ENCODE measurements at regions not wholly inside any gene's neighbourhood (a gene's known extent, or its start where the extent isn't known, plus 50 kb on each side); places are given as distances from the start of the nearest gene placed in this dataset.
A peak's percentile ranks its signal among the peaks of the same experiment; 100 is the strongest.
"Not testable (repeated sequence)": the region's sequence is repeated elsewhere in the genome, so short reads cannot be mapped to it uniquely, and the experiment has no call there.

DNA sequence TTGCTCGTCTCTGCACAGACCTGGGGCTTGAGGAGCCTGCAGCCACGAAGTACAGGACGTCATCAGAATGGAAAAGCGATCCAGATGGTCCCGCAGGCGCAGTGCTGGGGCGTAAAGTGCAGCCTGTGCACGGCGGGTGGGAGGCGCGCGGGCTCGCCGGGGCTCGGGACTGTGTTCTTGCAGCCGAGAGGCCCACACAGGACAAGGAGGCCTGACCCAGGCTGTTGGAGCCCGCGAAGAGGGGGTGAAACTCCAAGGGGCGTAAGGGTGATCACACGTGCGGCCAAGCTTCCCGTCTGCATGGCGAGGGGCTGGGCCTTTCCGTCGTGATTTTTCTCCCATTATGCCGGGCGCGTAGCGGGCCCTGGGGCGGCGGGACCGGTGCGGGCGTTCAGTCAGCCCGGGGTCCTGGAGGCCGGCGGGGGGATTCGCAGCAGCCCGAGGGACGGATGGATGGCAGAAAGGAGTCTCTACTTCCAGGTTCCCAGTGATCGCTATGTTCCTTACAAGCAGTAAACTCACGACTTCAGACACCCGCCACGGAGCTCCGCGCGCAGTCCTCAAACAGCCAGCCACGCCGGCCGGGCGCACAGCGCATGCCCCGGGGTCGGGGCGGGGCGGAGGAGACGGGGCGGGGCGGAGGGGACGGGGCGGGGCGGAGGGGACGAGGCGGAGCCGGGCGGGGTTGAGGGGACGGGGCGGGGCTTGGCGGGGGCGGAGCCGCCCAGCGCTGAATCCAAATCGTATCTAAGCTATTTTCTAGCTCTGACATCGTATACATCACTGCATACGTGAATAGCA lies 141.0 kb upstream of the KCNJ18 start:
- DNase-seq (ENCODE audit: extremely low spot score in 2 of 2): no peak
- Histone ChIP-seq H3K36me3 (no peaks in the 10 kb centered on the region), H3K27ac (peak overlapping the region; percentile 78), H3K4me1 (peaks cover 24% of the 10 kb centered on the region), H3K27me3 (no peaks in the 10 kb centered on the region), H3K9me3 (no peaks in the 10 kb centered on the region), H3K4me3 (peak overlapping the region; percentile 67 to 87)
- intact Hi-C loops (cut with DNase I): loop anchor here (5.0 kb wide), 1 partner anchor 54 kb away; no protein-coding TSS in a partner anchor
- TF ChIP-seq CTCF (IDR thresholded peaks at IDR 0.05): no peak
- peak in 1 of 2 donors; percentile 93 for TF ChIP-seq POLR2AphosphoS5 (IDR thresholded peaks at IDR 0.05; ENCODE audit: insufficient read depth in 1 of 2, low read depth in 1 of 2)
- peak in 1 of 2 donors; percentile 65 for TF ChIP-seq POLR2A (IDR thresholded peaks at IDR 0.05)

- H3K27me3 ChIP-seq; H3K9me3 ChIP-seq; intact Hi-C loops (cut with DNase I); H3K36me3 ChIP-seq; H3K4me3 ChIP-seq; H3K27ac ChIP-seq; DNase-seq (ENCODE audit: extremely low spot score in 2 of 2); H3K4me1 ChIP-seq: not testable (repeated sequence)
Observed at GRCh38 chr17:21558921-21559320, 133.4 kb upstream of the KCNJ18 start.

DNA sequence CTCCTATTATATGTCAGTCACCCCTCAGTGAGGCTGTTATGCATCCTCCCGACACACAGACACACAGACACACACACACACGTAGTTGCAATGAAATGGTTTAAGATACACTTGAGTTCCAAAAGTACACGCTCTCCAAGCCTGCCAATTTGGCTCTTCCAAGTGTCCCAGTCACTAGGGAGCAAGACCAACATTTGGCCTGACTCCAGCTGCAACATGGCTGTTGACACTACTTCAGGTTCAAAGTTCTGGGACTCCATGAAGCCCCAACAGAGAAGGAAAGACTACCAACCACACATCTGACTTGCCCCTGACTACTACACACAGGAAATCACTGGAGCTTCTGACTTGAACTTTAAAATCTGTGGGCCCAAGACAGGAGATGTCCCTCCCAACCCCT lies 128.1 kb upstream of the KCNJ18 start:
- no peak for DNase-seq (ENCODE audit: extremely low spot score in 2 of 2)
- Histone ChIP-seq H3K36me3 (no peaks in the 10 kb centered on the region), H3K27ac (no peak overlapping the region), H3K4me3 (no peak overlapping the region), H3K9me3 (no peaks in the 10 kb centered on the region), H3K4me1 (no peaks in the 10 kb centered on the region), H3K27me3 (no peaks in the 10 kb centered on the region)
- TF ChIP-seq POLR2AphosphoS5 (IDR thresholded peaks at IDR 0.05; ENCODE audit: insufficient read depth in 1 of 2, low read depth in 1 of 2) (no peak), POLR2A (IDR thresholded peaks at IDR 0.05) (no peak), CTCF (IDR thresholded peaks at IDR 0.05) (no peak)
- intact Hi-C loops (cut with DNase I): no loop called here

DNA sequence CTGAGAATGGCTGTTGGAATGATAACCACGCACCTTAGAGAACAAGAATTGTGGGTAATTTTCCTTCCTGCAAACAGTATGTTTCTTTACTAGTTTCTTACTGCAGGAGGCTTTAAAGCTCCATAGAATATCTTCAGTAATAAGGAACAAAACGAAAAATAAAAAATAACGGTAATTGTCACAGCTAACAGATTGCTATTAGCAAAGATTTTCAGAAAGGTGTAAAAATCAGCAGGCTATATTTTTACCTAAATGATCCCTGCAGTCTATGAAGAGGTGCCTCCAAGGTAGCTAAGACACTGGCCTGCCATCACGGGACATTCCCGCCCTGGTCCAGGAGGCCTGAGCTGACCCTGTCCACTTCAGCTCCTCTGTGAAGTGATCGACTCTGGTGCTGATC lies 127.6 kb upstream of the KCNJ18 start:
- H3K9me3 ChIP-seq; H3K27me3 ChIP-seq; H3K36me3 ChIP-seq; H3K27ac ChIP-seq; DNase-seq (ENCODE audit: extremely low spot score in 2 of 2); intact Hi-C loops (cut with DNase I); H3K4me3 ChIP-seq; H3K4me1 ChIP-seq: not testable (repeated sequence)

GRCh38 chr17:21570427-21570826 lies 121.9 kb upstream of the KCNJ18 start:
- H3K27me3 ChIP-seq; intact Hi-C loops (cut with DNase I); H3K27ac ChIP-seq; H3K9me3 ChIP-seq; DNase-seq (ENCODE audit: extremely low spot score in 2 of 2); H3K4me3 ChIP-seq; H3K36me3 ChIP-seq; H3K4me1 ChIP-seq: not testable (repeated sequence)

GRCh38 chr17:21572148-21572547 lies 120.2 kb upstream of the KCNJ18 start:
- intact Hi-C loops (cut with DNase I); H3K9me3 ChIP-seq: not testable (repeated sequence)

GRCh38 chr17:21573271-21573960 lies 118.9 kb upstream of the KCNJ18 start:
- H3K9me3 ChIP-seq; H3K36me3 ChIP-seq; DNase-seq (ENCODE audit: extremely low spot score in 2 of 2); H3K4me1 ChIP-seq; H3K27ac ChIP-seq; intact Hi-C loops (cut with DNase I); H3K27me3 ChIP-seq: not testable (repeated sequence)
- peak overlapping the region; percentile 37 to 46 for H3K4me3 ChIP-seq

More at GRCh38 chr17:21572148-21572547, 120.2 kb upstream of the KCNJ18 start:
- not testable (repeated sequence) for H3K27me3 ChIP-seq; H3K36me3 ChIP-seq; DNase-seq (ENCODE audit: extremely low spot score in 2 of 2); H3K4me1 ChIP-seq; H3K27ac ChIP-seq; H3K4me3 ChIP-seq

Measured in vagina (tissue), 2 donors.